Pancreas (tissue), 10 donors: ENCODE measurements at regions not wholly inside any gene's neighbourhood (a gene's known extent, or its start where the extent isn't known, plus 50 kb on each side); places are given as distances from the start of the nearest gene placed in this dataset.

Source experiments
- ATAC-seq, 4 donors: fragments of 200-7000 bp; cut with Tn5 transposase; one replicate each; pipeline versions ENCODE4 v1.8.0 to v1.9.1; 2020; ENCODE audit warnings: mild to moderate bottlenecking in 4 of 4, moderate library complexity in 4 of 4
- DNase-seq, 6 donors: peaks; one replicate each; pipeline ENCODE4 v3.0.0-alpha.2; 2020
- FAIRE-seq: peaks from 2 replicates; lab custom pipeline; 2012; peaks lifted over from hg19 to GRCh38; lab: Jason Lieb, UNC
- H3K27ac ChIP-seq, 4 donors: fragments of 200-600 bp; sonication (generic); 1 replicate in 3 of 4; 2 replicates in 1 of 4; pipeline versions ENCODE4 v1.5.0 to v1.8.0; 2020
- H3K27me3 ChIP-seq, 4 donors: fragments of 200-600 bp; one replicate each; pipeline ENCODE4 v1.8.0; 2021
- H3K36me3 ChIP-seq, 3 donors: fragments of 200-600 bp; sonication (generic) in 1 of 3; one replicate each; pipeline versions ENCODE4 v1.5.0 to v1.8.0; 2020 to 2021
- H3K4me1 ChIP-seq, 3 donors: fragments of 200-600 bp; one replicate each; pipeline ENCODE4 v1.8.0; 2021
- H3K4me3 ChIP-seq, 4 donors: fragments of 200-600 bp; sonication (generic) in 2 of 4; one replicate each; pipeline versions ENCODE4 v1.5.0 to v1.8.0; 2020 to 2021
- H3K9me3 ChIP-seq, 4 donors: fragments of 200-600 bp; one replicate each; pipeline ENCODE4 v1.8.0; 2021
- CTCF ChIP-seq, 4 donors: fragments of 200-600 bp; sonication (generic) in 3 of 4; IDR thresholded peaks; one replicate each; pipeline versions ENCODE4 v1.5.0 to v1.8.0; 2021; ENCODE audit warnings: antibody characterized with exemption in 4 of 4
- WGBS, 2 donors: extraction: QIAGEN DNeasy Blood & Tissue Kit; methylation state at CpG; one replicate each; pipeline ENCODE4 v1.1.7; 2013; 5-methylcytosine and 5-hydroxymethylcytosine counted together
- intact Hi-C, 3 donors: fragments of 100-400 bp; cut with DNase I; formaldehyde crosslinking; loops; one replicate each; pipeline versions ENCODE4 v1.11.1 to v1.14.2; 2022
- donor health status: healthy with polysubstance abuse.
- donor health status: DM: no; HTN: no; CAD: no; lungs with moderate emphysema.
- donor health status: DM: no; HTN: no; CAD: no.
- donor health status: control.
- donor health status: control.
- donor health status: Bipolar disorder and iron deficiency.
- donor health status: DM: yes; HTN: yes; CAD: no.
- donor health status: DM: no; HTN: no; CAD: no.
- donor health status: DM: no; HTN: no; CAD: no.
- donor health status: DM: yes; HTN: yes; CAD: no.

- no peaks in the 10 kb centered on the region for H3K4me1 ChIP-seq
- H3K27ac ChIP-seq = no peak overlapping the region
- TF ChIP-seq CTCF (IDR thresholded peaks at IDR 0.05) = no peak
- no peak overlapping the region for H3K4me3 ChIP-seq
- no peak for FAIRE-seq
- no peaks in the 10 kb centered on the region for H3K9me3 ChIP-seq
- no peak for ATAC-seq
- intact Hi-C loops = no loop called here
- H3K36me3 ChIP-seq = no peaks in the 10 kb centered on the region
- no peaks in the 10 kb centered on the region for H3K27me3 ChIP-seq
- no peak for DNase-seq
- 64 to 70% methylated on average over 2 of the region's 2 CpGs for WGBS, 2 donors
Observed at GRCh38 chr4:125060376-125060775, 254.4 kb upstream of the FAT4 start.

GRCh38 chr4:125049711-125050110, 265.0 kb upstream of the FAT4 start:
- no peak for DNase-seq
- Histone ChIP-seq H3K4me3 (no peak overlapping the region), H3K4me1 (no peaks in the 10 kb centered on the region), H3K27ac (no peak overlapping the region), H3K27me3 (no peaks in the 10 kb centered on the region), H3K9me3 (no peaks in the 10 kb centered on the region), H3K36me3 (no peaks in the 10 kb centered on the region)
- no peak for TF ChIP-seq CTCF (IDR thresholded peaks at IDR 0.05)
- WGBS, 2 donors = 4 to 7% methylated on average over 1 of the region's 1 CpG
- intact Hi-C loops = no loop called here
- FAIRE-seq = no peak
- ATAC-seq = no peak

- intact Hi-C loops = no loop called here
- DNase-seq (no peak), ATAC-seq (no peak), FAIRE-seq (peak; percentile 5)
- Histone ChIP-seq H3K4me1 (no peaks in the 10 kb centered on the region), H3K27ac (no peak overlapping the region), H3K4me3 (no peak overlapping the region), H3K27me3 (no peaks in the 10 kb centered on the region), H3K9me3 (no peaks in the 10 kb centered on the region), H3K36me3 (no peaks in the 10 kb centered on the region)
- no peak for TF ChIP-seq CTCF (IDR thresholded peaks at IDR 0.05)
Observed at GRCh38 chr4:125045311-125045710, 269.4 kb upstream of the FAT4 start.

- FAIRE-seq = no peak
Observed at GRCh38 chr4:125044886-125045285, 269.9 kb upstream of the FAT4 start.

GRCh38 chr4:125043486-125043885, 271.3 kb upstream of the FAT4 start:
- H3K4me1 ChIP-seq = no peaks in the 10 kb centered on the region
- no peak for FAIRE-seq
- intact Hi-C loops = no loop called here
- no peaks in the 10 kb centered on the region for H3K9me3 ChIP-seq
- H3K27me3 ChIP-seq = no peaks in the 10 kb centered on the region
- WGBS, 2 donors = 87 to 88% methylated on average over 3 of the region's 3 CpGs
- TF ChIP-seq CTCF (IDR thresholded peaks at IDR 0.05) = no peak
- ATAC-seq = no peak
- no peak for DNase-seq
- H3K4me3 ChIP-seq = no peak overlapping the region
- H3K27ac ChIP-seq = no peak overlapping the region
- H3K36me3 ChIP-seq = no peaks in the 10 kb centered on the region

More at GRCh38 chr4:125044886-125045285, 269.9 kb upstream of the FAT4 start:
- no peak for TF ChIP-seq CTCF (IDR thresholded peaks at IDR 0.05)
- no peak for ATAC-seq
- intact Hi-C loops = no loop called here
- H3K4me3 ChIP-seq = no peak overlapping the region
- no peaks in the 10 kb centered on the region for H3K36me3 ChIP-seq
- H3K9me3 ChIP-seq = no peaks in the 10 kb centered on the region
- H3K4me1 ChIP-seq = no peaks in the 10 kb centered on the region
- no peak overlapping the region for H3K27ac ChIP-seq
- 29 to 33% methylated on average over 3 of the region's 3 CpGs for WGBS, 2 donors
- DNase-seq = no peak
- no peaks in the 10 kb centered on the region for H3K27me3 ChIP-seq
